HPDE6-E6E7 (cell line): ENCODE measurements at regions not wholly inside any gene's neighbourhood (a gene's known extent, or its start where the extent isn't known, plus 50 kb on each side); places are given as distances from the start of the nearest gene placed in this dataset.
"Not testable (repeated sequence)": the region's sequence is repeated elsewhere in the genome, so short reads cannot be mapped to it uniquely, and the experiment has no call there.

Experiments
- DNase-seq: peaks from one replicate; pipeline ENCODE4 v3.0.0; 2011; ENCODE audit warnings: missing footprints; ENCODE audit errors: extremely low spot score

DNA sequence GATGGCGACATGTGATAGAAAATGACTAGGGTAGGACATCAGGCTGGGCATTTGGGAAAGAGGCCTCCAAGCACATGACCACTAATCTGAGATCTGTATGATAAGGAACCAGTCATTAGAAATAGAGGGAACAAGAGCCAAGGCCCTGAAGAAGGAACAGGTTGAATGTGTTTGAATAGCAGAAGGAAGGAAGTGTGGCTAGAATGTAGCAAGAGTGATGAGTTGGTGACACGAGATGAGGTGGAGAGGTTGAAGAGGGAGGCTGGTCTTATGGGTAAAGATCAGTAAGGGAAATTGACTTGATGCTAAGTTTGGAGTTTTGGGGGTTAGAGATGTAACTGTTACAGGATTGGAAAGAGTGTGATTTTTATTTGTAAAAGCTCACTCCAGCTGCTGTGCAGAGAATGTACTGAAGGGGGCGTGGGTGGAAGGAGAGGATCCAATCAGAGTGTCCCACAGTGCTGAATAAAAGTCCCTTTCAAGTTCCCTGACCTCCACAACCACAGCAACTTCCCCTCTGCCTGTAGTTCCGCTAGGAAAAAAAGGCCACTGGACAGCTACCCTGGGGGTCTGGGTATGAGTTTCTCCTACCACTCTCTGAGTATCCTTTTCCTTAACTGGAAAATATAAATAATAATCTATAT, 295.0 kb downstream of the OMA1 start:
- DNase-seq = no peak

GRCh38 chr1:58250587-58250948, 296.0 kb downstream of the OMA1 start:
- DNase-seq = no peak

DNA sequence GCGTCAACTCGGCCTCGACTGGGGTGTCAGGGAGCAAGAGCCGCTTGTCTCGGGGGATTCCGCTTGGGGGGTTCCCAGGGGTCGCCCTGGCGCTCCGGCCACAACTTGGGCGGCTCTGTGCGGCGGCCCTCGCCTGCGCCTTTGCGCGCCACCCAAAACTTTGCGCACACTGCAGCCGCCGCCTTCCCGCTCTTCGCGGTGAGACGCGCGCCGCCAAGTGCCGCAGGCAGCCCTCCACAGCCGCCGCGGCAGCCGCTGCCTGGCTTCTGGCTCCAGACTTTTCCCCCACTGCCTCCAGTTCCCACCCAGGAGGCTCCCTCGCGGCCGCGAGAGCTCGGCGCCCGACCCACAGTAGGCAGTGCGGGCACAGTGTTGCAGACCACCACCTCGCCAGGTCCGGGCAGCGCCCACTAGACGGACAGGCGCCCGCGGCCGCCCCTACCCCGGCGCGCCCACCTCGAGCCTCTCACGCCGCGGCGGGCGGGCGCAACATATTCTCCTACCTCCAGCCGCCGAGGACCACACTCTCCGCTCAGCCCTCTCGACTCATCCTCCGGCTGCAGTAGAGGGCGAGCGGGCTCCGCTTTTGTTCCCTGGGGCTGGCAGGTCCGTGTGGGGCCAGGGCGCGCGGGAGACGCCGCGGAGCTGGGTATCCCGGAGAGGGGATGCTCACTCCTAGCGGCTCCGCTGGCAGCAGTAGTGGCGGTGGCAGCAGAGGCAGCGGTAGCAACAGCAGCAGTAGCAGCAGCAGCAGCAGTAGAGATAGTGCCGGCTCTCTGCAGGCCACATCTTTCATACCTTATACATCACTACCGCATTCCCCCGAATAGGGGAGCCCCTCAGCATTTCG, 296.6 kb downstream of the OMA1 start:
- no peak for DNase-seq

- DNase-seq = no peak
Observed at GRCh38 chr1:58249388-58249736, 297.2 kb downstream of the OMA1 start.

GRCh38 chr1:58248791-58249190, 297.7 kb downstream of the OMA1 start:
- DNase-seq = no peak

- DNase-seq = no peak
Observed at GRCh38 chr1:58248072-58248471, 298.5 kb downstream of the OMA1 start.

- DNase-seq = no peak
Observed at GRCh38 chr1:58246549-58246948, 300.0 kb downstream of the OMA1 start.

DNA sequence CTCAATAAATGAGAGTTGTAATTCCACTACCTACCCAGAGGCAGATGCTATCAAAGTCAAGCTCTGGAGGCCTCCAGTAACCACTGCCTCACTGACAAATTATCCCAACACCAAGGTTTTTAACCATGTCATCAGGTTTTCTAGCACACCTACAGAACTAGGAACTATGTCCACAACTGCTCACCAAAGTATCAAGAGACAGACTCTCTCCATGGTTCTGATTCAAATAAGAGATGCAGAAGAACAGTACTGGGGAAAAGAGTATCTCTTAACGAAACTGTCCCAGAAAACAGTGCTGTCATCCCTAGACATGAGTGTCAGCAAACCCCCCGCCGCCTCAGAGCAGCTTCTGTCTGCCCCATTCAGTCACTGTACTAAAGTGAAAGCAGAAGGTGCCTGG, 301.7 kb downstream of the OMA1 start:
- DNase-seq = no peak

- DNase-seq = no peak
Observed at GRCh38 chr1:58238846-58239245, 307.7 kb downstream of the OMA1 start.

DNA sequence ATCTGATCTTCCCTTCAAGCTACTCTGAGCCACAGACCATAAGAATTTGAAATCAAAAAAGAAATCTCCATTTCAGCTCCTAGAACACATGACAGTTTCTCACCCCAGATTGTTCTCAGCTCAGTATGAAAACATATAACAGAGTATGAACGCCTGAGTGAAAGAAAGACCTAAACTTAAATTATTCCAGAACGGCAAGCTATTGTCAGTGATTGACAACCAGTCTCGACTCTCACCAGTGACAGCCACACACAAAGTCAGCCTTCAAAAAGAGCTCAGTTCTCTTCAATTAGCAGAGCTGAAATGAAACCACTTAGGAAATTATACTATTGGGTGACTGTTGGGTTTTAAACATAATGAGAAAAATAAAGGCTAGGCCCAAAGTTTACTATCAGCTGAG, 312.8 kb downstream of the OMA1 start:
- no peak for DNase-seq

DNA sequence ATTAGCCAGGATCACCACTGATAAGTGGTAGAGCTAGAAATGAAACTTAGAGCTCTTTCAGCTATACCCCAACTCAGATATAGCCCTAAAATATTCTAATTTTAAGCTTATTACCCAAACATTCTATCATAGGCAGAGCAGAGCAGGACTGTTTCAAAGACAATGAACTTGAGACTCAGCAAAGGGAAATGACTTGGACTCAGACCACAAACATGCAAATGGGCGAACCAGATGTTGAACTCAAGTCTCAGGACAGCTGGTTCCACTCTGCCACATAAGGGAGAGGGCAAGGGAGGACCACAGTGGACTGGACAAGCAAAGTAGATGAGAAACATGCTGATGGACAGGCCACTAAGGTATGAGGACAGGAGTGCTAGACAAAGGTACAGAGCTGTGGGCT, 315.3 kb downstream of the OMA1 start:
- DNase-seq = no peak

GRCh38 chr1:58227604-58228003, 318.9 kb downstream of the OMA1 start:
- no peak for DNase-seq

GRCh38 chr1:58223522-58223921, 323.0 kb downstream of the OMA1 start:
- no peak for DNase-seq

- no peak for DNase-seq
Observed at GRCh38 chr1:58220836-58221472, 325.6 kb downstream of the OMA1 start.

DNA sequence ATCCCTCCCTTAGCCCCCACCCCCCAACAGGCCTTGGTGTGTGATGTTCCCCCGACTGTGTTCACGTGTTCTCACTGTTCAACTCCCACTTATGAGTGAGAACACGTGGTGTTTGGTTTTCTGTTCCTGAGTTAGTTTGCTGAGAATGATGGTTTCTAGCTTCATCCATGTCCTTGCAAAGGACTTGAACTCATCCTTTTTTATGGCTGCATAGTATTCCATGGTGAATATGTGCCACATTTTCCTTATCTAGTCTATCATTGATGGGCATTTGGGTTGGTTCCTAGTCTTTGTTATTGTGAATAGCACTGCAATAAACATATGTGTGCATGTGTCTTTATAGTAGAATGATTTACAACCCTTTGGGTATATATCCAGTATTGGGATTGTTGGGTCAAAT, 330.4 kb downstream of the OMA1 start:
- not testable (repeated sequence) for DNase-seq

- no peak for DNase-seq
Observed at GRCh38 chr1:58214674-58215073, 331.9 kb downstream of the OMA1 start.

DNA sequence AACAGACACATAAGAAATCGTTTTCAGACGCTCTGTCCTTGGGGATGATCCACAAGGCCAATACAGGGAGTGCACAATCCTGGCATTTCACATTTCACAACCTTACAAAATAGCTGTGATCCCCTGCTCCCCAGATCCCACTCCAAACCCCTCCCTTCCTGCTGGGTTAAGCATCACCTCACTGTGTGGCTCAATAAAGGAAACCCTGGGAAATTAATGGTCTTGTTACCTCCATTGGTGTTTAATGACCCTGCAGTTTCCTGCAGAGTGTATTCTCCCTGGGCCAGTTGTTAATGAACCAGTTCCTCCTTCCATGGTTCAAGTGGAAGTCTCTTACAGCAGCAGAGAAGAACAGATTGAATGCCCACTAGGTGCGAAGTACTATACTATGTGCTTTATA, 334.7 kb downstream of the OMA1 start:
- DNase-seq = no peak

DNA sequence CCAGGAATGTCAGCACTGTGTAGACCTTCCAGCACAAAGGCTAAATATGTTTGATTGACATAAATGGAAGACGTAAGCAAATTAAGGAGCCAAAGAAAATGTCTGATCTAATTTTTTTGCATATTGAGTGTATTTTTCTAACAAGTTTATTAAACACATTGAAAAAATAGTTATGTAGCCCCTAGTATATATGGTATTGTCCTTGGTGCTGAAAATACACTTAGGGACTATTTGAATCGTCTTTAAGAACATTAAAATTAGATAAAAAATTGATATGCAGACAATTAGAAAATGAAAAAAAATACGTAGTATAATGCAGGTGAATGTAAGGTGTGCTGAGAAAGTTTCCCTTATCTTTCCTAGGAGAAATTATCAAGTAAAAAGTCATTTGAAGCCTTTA, 337.0 kb downstream of the OMA1 start:
- no peak for DNase-seq

GRCh38 chr1:58206749-58207148, 339.8 kb downstream of the OMA1 start:
- DNase-seq = no peak

GRCh38 chr1:58204284-58204683, 342.2 kb downstream of the OMA1 start:
- no peak for DNase-seq

DNA sequence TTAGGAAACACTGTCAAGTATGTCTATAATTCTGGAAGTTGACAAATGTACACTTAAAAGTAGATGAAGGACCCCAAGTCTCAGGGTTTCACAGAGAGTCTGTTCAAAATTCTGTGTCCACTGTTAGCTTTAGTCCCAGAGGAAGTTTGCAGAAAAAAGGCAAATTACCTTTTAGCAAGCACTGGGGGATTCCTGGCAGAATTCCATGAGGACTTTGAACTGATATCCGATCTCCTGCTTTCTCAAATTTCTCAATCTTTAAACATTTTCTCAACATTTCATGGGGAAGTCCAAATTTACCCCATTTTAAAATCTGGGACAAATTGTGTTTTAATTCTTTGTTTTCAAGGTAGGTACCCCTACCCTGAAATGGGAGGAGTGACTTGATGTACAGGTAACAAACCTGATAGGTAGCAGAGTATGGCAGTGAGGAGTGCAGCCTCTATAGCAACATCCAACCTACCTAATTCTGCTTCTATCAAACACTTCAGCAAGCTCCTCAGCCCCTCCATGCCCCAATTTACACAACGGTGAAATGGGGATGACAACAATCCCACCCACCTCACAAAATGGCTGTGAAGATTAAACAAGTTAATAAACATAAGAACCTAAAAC, 344.9 kb downstream of the OMA1 start:
- no peak for DNase-seq

- DNase-seq = no peak
Observed at GRCh38 chr1:58200437-58200836, 346.1 kb downstream of the OMA1 start.

- no peak for DNase-seq
Observed at GRCh38 chr1:58197811-58198210, 348.7 kb downstream of the OMA1 start.
